Esophagus muscularis mucosa (tissue), 4 donors: ENCODE measurements at regions not wholly inside any gene's neighbourhood (a gene's known extent, or its start where the extent isn't known, plus 50 kb on each side); places are given as distances from the start of the nearest gene placed in this dataset.

Experiments used
- EP300 ChIP-seq: sonication (generic); formaldehyde crosslinking; IDR thresholded peaks from one replicate; pipeline ENCODE4 v1.6.1; 2017; ENCODE audit warnings: antibody characterized with exemption
- POLR2A ChIP-seq: fragments of 450-650 bp; IDR thresholded peaks from one replicate; pipeline ENCODE4 v1.6.1; 2017; ENCODE audit warnings: antibody characterized with exemption, moderate library complexity, mild to moderate bottlenecking, low read depth
- POLR2AphosphoS5 ChIP-seq, 2 donors: sonication (generic); formaldehyde crosslinking; IDR thresholded peaks; one replicate each; pipeline ENCODE4 v1.6.1; 2017; ENCODE audit warnings: antibody characterized with exemption in 2 of 2
- TF ChIP-seq, protein P1 (sequence below), 3 experiments: fragments of 200-600 bp in 2 of 3; fragments of 450-650 bp in 1 of 3; sonication (generic) in 2 of 3; IDR thresholded peaks; one replicate each; pipeline ENCODE4 v1.5.1; 2017 to 2019; ENCODE audit warnings: antibody characterized with exemption in 3 of 3, mild to moderate bottlenecking in 2 of 3, moderate library complexity in 1 of 3

DNA sequence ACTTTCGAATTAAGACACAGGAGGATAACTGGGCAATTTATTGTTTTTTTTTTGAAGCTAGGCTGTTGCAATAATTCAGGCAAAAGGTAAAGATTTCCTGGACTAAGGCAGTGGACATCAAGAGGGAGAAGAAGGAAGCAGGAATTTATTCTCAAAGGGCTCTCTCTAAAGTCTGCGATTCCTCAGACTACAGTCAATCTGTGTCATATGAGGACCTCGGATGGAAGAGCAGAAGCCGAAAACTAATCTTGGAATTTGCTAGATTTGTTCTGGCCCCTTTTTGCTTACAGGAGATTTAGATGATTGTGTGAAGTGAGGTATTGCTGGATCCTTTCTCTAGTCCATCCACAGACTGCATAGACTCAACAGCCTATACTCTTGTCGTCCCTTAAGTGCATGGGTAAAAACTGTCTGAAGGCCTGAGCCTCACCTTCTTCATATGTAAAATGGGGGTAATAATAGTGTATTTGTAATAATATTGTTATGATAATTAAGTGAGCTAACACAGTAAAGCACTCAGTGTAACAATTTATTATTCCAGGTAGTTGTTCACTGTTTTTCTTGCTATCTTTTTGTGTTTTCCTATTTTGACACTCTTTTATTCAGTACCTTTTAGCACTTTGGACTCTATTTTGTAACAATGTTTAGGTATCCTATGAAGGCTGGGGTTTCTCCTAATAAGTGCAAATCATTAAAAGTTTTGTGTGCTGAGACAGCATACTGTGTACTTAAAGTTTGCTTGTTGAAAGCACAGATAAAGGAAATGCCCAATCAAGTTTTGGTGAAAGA is 54.2 kb upstream of the NT5C1B start:
- no peak for TF ChIP-seq POLR2A
- TF ChIP-seq, protein P1, sequence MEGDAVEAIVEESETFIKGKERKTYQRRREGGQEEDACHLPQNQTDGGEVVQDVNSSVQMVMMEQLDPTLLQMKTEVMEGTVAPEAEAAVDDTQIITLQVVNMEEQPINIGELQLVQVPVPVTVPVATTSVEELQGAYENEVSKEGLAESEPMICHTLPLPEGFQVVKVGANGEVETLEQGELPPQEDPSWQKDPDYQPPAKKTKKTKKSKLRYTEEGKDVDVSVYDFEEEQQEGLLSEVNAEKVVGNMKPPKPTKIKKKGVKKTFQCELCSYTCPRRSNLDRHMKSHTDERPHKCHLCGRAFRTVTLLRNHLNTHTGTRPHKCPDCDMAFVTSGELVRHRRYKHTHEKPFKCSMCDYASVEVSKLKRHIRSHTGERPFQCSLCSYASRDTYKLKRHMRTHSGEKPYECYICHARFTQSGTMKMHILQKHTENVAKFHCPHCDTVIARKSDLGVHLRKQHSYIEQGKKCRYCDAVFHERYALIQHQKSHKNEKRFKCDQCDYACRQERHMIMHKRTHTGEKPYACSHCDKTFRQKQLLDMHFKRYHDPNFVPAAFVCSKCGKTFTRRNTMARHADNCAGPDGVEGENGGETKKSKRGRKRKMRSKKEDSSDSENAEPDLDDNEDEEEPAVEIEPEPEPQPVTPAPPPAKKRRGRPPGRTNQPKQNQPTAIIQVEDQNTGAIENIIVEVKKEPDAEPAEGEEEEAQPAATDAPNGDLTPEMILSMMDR (IDR thresholded peaks at IDR 0.05) = no peak
- no peak for TF ChIP-seq EP300
- no peak for TF ChIP-seq POLR2AphosphoS5 (IDR thresholded peaks at IDR 0.05)
